PFSK-1 (cell line): ENCODE measurements at regions not wholly inside any gene's neighbourhood (a gene's known extent, or its start where the extent isn't known, plus 50 kb on each side); places are given as distances from the start of the nearest gene placed in this dataset.

Source experiments
- FOXP2 ChIP-seq: optimal IDR thresholded peaks from 2 replicates; pipeline ENCODE3; 2011; ENCODE audit warnings: borderline replicate concordance, control low read depth, inconsistent platforms; ENCODE audit not compliant: insufficient read depth; ENCODE audit errors: extremely low read length, extremely low read depth
- POLR2AphosphoS5 ChIP-seq: IDR thresholded peaks from 2 replicates; pipeline ENCODE4 v1.6.1; 2012; ENCODE audit warnings: low read depth, mild to moderate bottlenecking, control low read depth, low read length, moderate library complexity
- SIN3A ChIP-seq: IDR thresholded peaks from 2 replicates; pipeline ENCODE4 v1.6.1; 2012; ENCODE audit warnings: mild to moderate bottlenecking, low read length, moderate library complexity, borderline replicate concordance; ENCODE audit not compliant: insufficient read depth
- TAF1 ChIP-seq: IDR thresholded peaks from 2 replicates; pipeline ENCODE4 v1.6.1; 2012; ENCODE audit warnings: low read length, control low read depth, borderline replicate concordance; ENCODE audit not compliant: insufficient read depth

- no peak for TF ChIP-seq SIN3A
- no peak for TF ChIP-seq FOXP2
- no peak for TF ChIP-seq POLR2AphosphoS5
- TF ChIP-seq TAF1: no peak
Measured at GRCh38 chr7:42373285-42373684, 136.3 kb upstream of the GLI3 start.
